Erythroblast (primary cell): ENCODE measurements at regions not wholly inside any gene's neighbourhood (a gene's known extent, or its start where the extent isn't known, plus 50 kb on each side); places are given as distances from the start of the nearest gene placed in this dataset.
A peak's percentile ranks its signal among the peaks of the same experiment; 100 is the strongest.

ENCODE experiments used
- DNase-seq, 2 experiments: peaks; one replicate each; lab custom pipeline; 2025; lab: John Stamatoyannopoulos, UW
- GATA1 ChIP-seq: IDR thresholded peaks from 2 replicates; pipeline ENCODE4 v1.6.1; 2011; ENCODE audit warnings: low read depth, mild to moderate bottlenecking, control low read depth, low read length, moderate library complexity
- POLR2A ChIP-seq: IDR thresholded peaks from 2 replicates; pipeline ENCODE4 v1.6.1; 2011; ENCODE audit warnings: mild to moderate bottlenecking, low read length

- TF ChIP-seq GATA1 (no peak), POLR2A (no peak)
- no peak for DNase-seq
These were observed 65.9 kb upstream of the FBXL4 start for GRCh38 chr6:99013661-99014060.

GRCh38 chr6:99013145-99013544 is 65.4 kb upstream of the FBXL4 start:
- peak in 1 of 2 experiments; percentile 3 for DNase-seq
- no peak for TF ChIP-seq POLR2A
- no peak for TF ChIP-seq GATA1

DNA sequence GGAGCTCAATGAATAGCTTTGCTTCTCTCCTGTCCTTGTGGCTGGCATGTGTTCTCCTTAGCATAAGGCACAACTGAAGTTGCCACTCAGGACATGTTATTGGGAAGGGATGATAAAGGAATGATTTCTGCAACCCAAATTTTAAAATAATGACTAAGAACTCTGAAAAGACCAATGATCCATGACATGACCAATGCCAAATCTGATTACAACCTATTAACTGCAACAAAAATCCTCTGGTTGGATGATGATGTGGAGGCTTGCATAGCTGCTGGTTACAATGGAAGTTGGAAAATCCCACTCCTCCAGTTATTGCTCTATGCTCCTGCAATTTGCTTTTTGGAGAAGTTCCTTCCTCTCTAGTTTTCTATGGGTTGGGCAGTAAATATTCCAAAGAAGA is 63.4 kb upstream of the FBXL4 start:
- DNase-seq, result no peak
- TF ChIP-seq POLR2A (no peak), GATA1 (no peak)

DNA sequence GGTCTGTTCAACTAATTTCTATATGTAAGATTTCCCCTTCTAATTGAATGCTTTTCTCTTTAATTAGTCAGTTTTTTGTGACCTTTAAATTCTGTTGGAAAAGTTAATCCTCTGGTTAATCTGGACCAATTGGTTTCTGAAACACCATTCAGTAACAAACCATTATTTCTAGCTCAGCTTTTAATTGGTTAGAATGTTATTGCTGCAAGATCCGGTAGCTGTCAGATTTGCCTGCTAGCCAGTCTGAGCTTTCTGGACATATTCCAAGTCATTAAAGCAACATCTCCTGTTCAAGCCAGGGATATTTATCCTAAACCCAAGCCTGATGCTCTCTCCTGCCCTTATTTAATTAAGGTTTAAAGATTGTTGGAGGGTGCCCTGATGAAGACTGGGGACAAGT is 55.1 kb upstream of the FBXL4 start:
- no peak for DNase-seq
- TF ChIP-seq POLR2A (no peak), GATA1 (no peak)

GRCh38 chr6:98998103-98998502 is 50.4 kb upstream of the FBXL4 start:
- TF ChIP-seq POLR2A (no peak), GATA1 (no peak)
- no peak for DNase-seq
